Breast epithelium (tissue), 3 donors: ENCODE measurements at regions not wholly inside any gene's neighbourhood (a gene's known extent, or its start where the extent isn't known, plus 50 kb on each side); places are given as distances from the start of the nearest gene placed in this dataset.

Experiments
- POLR2A ChIP-seq: fragments of 450-650 bp; IDR thresholded peaks from one replicate; pipeline ENCODE4 v1.6.1; 2016; ENCODE audit warnings: antibody characterized with exemption, mild to moderate bottlenecking, moderate library complexity
- TF ChIP-seq, protein P1 (sequence below), 3 donors: fragments of 450-650 bp; IDR thresholded peaks; one replicate each; pipeline ENCODE4 v1.5.1; 2016 to 2017; ENCODE audit warnings: antibody characterized with exemption in 3 of 3, mild to moderate bottlenecking in 3 of 3, moderate library complexity in 3 of 3

DNA sequence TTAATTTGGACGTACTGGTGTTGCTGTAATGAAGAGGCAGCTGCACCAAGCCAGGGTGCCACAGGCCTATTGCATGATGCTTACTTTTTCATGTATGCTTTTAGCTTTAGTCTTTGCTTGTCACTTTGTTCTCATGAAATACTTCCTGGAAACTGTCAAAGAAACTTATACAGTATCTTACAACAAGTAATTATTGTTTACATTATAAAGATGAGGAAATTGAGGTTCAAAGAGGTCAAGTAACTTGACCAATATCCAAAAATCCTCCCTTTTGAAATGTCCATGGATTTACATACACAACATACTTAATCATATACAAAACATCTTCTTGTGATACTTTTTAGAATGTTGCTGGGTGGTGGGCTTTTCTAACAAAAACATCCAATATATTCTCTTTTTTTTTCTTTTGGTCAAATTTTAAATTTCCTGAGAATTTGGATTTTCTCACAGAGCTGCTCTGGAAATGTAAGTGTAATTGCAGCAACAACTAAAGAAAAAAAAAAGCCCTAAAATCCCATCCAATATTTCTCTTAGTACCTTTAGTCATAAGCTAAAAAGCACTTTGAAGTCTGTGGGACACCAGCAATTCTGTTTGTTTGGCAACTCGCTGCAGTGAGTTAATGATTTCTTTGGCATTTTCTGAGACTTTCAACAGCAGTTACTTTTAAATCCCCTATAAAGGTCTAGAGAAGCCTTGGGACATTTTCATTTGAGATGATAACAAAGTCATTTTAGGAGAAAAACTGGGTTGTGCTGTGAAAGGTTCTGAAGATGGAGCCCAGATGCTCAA, 500.6 kb upstream of the IGFBP3 start:
- TF ChIP-seq, protein P1, sequence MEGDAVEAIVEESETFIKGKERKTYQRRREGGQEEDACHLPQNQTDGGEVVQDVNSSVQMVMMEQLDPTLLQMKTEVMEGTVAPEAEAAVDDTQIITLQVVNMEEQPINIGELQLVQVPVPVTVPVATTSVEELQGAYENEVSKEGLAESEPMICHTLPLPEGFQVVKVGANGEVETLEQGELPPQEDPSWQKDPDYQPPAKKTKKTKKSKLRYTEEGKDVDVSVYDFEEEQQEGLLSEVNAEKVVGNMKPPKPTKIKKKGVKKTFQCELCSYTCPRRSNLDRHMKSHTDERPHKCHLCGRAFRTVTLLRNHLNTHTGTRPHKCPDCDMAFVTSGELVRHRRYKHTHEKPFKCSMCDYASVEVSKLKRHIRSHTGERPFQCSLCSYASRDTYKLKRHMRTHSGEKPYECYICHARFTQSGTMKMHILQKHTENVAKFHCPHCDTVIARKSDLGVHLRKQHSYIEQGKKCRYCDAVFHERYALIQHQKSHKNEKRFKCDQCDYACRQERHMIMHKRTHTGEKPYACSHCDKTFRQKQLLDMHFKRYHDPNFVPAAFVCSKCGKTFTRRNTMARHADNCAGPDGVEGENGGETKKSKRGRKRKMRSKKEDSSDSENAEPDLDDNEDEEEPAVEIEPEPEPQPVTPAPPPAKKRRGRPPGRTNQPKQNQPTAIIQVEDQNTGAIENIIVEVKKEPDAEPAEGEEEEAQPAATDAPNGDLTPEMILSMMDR (IDR thresholded peaks at IDR 0.05) = no peak
- no peak for TF ChIP-seq POLR2A
